Uterus (tissue), 2 donors: ENCODE measurements at regions not wholly inside any gene's neighbourhood (a gene's known extent, or its start where the extent isn't known, plus 50 kb on each side); places are given as distances from the start of the nearest gene placed in this dataset.

ENCODE experiments used
- POLR2A ChIP-seq, 2 donors: fragments of 450-650 bp; IDR thresholded peaks; one replicate each; pipeline ENCODE4 v1.6.1; 2016; ENCODE audit warnings: antibody characterized with exemption in 2 of 2, mild to moderate bottlenecking in 1 of 2, moderate library complexity in 1 of 2
- TF ChIP-seq, protein P1 (sequence below), 4 experiments: fragments of 200-600 bp in 2 of 4; fragments of 450-650 bp in 2 of 4; sonication (generic) in 2 of 4; IDR thresholded peaks; one replicate each; pipeline ENCODE4 v1.5.1; 2016 to 2019; ENCODE audit warnings: antibody characterized with exemption in 4 of 4, mild to moderate bottlenecking in 2 of 4, moderate library complexity in 1 of 4

- no peak for TF ChIP-seq POLR2A (IDR thresholded peaks at IDR 0.05)
- TF ChIP-seq, protein P1, sequence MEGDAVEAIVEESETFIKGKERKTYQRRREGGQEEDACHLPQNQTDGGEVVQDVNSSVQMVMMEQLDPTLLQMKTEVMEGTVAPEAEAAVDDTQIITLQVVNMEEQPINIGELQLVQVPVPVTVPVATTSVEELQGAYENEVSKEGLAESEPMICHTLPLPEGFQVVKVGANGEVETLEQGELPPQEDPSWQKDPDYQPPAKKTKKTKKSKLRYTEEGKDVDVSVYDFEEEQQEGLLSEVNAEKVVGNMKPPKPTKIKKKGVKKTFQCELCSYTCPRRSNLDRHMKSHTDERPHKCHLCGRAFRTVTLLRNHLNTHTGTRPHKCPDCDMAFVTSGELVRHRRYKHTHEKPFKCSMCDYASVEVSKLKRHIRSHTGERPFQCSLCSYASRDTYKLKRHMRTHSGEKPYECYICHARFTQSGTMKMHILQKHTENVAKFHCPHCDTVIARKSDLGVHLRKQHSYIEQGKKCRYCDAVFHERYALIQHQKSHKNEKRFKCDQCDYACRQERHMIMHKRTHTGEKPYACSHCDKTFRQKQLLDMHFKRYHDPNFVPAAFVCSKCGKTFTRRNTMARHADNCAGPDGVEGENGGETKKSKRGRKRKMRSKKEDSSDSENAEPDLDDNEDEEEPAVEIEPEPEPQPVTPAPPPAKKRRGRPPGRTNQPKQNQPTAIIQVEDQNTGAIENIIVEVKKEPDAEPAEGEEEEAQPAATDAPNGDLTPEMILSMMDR (IDR thresholded peaks at IDR 0.05), result no peak
Measured at GRCh38 chr1:208433086-208433485, 188.9 kb upstream of the PLXNA2 start.
